ENCODE measurements at regions not wholly inside any gene's neighbourhood (a gene's known extent, or its start where the extent isn't known, plus 50 kb on each side); places are given as distances from the start of the nearest gene placed in this dataset.

DNA sequence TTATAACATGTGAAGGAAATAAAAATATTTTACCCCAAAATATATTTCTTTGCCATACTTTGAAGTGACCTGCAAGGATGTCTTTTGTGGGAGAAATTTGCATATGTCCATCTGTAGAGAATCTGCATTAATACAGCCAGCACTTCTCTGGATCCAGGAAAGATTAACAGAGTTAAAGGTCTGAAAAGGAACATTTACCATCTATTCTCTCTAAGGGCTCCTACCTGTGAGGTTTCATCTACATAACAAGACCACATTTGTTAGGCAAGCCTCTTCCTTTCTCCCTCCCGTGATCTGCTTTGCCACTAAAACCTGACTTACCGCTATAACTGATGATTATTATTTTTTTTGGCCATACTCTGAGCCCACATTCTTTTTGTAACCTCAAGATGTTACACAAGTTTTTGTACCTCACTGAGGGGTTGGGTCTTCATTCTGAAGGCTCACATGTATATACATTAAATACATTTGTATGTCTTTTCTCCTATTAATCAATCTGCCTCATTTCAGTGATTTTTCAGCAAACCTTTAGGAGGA, 129.4 kb downstream of the AKR1D1 start:
- H4K91ac ChIP-seq (ENCODE audit: insufficient read depth, low read depth, low read length): no peak overlapping the region
- H2BK120ac ChIP-seq (ENCODE audit: low read depth, low read length): no peak overlapping the region
- ChIA-PET CTCF (no interaction called here), POLR2A (ENCODE audit: unreplicated experiment) (no interaction called here)
- H3K23ac ChIP-seq (ENCODE audit: low read depth, low read length): no peak overlapping the region
- intact Hi-C loops (cut with micrococcal nuclease): no loop called here
- H3K9me3 ChIP-seq (ENCODE audit: control insufficient read depth, insufficient read depth, low read length): peaks cover 4% of the 10 kb centered on the region
- H3K4ac ChIP-seq (ENCODE audit: low read depth, low read length): no peak overlapping the region
- H3K4me1 ChIP-seq (ENCODE audit: control insufficient read depth, insufficient read depth, low read length): no peaks in the 10 kb centered on the region
- H3K4me3 ChIP-seq (ENCODE audit: insufficient read depth, low read depth, low read length): no peak overlapping the region
- H2BK5ac ChIP-seq (ENCODE audit: low read depth, low read length, poor library complexity, severe bottlenecking): no peak overlapping the region
- H2AK9ac ChIP-seq (replicated peaks; ENCODE audit: low read depth, low read length, poor library complexity): no peak overlapping the region
- no peak overlapping the region for H4K8ac ChIP-seq (ENCODE audit: low read depth in 2 of 2, low read length in 2 of 2)
- no peak overlapping the region for H3K4me2 ChIP-seq (ENCODE audit: low read depth, low read length)
- WGBS, 2 experiments (ENCODE audit: extremely low coverage in 2 of 2, insufficient read length in 1 of 2): no CpG with 5 or more reads among the region's 2 CpGs
- ATAC-seq (ENCODE audit: low read depth) (no peak), DNase-seq (no peak)
- no peaks in the 10 kb centered on the region for H3K9me1 ChIP-seq (ENCODE audit: insufficient read depth, low read length)
- no peak overlapping the region for H3K9ac ChIP-seq (ENCODE audit: low read depth, low read length)
- no peak overlapping the region for H3K56ac ChIP-seq (ENCODE audit: extremely low read depth, insufficient read depth, low read length)
- no peaks in the 10 kb centered on the region for H4K20me1 ChIP-seq (ENCODE audit: insufficient read depth, low read length)
- no peak overlapping the region for H3K14ac ChIP-seq (replicated peaks; ENCODE audit: low read depth, low read length)
- no peak overlapping the region for H2BK15ac ChIP-seq (ENCODE audit: low read depth, low read length)
- in situ Hi-C loops (cut with MboI; ENCODE audit: low sequenced_read_pairs): no loop called here
- TF ChIP-seq NFE2L2 (IDR thresholded peaks at IDR 0.05; ENCODE audit: low read depth, low read length) (no peak), MXI1 (IDR thresholded peaks at IDR 0.05; ENCODE audit: borderline replicate concordance, low read depth, low read length) (no peak), BHLHE40 (IDR thresholded peaks at IDR 0.05; ENCODE audit: low read depth, low read length) (no peak), CHD1 (IDR thresholded peaks at IDR 0.05; ENCODE audit: low read depth, low read length) (no peak), MAZ (IDR thresholded peaks at IDR 0.05; ENCODE audit: borderline replicate concordance, low read depth, low read length) (no peak), CEBPB (IDR thresholded peaks at IDR 0.05; ENCODE audit: low read depth, low read length) (no peak), FOS (IDR thresholded peaks at IDR 0.05; ENCODE audit: low read depth, low read length) (no peak), SMC3 (IDR thresholded peaks at IDR 0.05; ENCODE audit: low read depth, low read length) (no peak), MAFK (IDR thresholded peaks at IDR 0.05; ENCODE audit: low read depth, low read length) (no peak), RCOR1 (IDR thresholded peaks at IDR 0.05; ENCODE audit: insufficient replicate concordance, low read length) (no peak)
- TF ChIP-seq, protein P1, sequence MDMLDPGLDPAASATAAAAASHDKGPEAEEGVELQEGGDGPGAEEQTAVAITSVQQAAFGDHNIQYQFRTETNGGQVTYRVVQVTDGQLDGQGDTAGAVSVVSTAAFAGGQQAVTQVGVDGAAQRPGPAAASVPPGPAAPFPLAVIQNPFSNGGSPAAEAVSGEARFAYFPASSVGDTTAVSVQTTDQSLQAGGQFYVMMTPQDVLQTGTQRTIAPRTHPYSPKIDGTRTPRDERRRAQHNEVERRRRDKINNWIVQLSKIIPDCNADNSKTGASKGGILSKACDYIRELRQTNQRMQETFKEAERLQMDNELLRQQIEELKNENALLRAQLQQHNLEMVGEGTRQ (IDR thresholded peaks at IDR 0.05; ENCODE audit: low read depth, low read length): no peak
- TF ChIP-seq, protein P2, sequence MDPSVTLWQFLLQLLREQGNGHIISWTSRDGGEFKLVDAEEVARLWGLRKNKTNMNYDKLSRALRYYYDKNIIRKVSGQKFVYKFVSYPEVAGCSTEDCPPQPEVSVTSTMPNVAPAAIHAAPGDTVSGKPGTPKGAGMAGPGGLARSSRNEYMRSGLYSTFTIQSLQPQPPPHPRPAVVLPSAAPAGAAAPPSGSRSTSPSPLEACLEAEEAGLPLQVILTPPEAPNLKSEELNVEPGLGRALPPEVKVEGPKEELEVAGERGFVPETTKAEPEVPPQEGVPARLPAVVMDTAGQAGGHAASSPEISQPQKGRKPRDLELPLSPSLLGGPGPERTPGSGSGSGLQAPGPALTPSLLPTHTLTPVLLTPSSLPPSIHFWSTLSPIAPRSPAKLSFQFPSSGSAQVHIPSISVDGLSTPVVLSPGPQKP (IDR thresholded peaks at IDR 0.05; ENCODE audit: borderline replicate concordance, low read depth, low read length): no peak
- TF ChIP-seq, protein P3, sequence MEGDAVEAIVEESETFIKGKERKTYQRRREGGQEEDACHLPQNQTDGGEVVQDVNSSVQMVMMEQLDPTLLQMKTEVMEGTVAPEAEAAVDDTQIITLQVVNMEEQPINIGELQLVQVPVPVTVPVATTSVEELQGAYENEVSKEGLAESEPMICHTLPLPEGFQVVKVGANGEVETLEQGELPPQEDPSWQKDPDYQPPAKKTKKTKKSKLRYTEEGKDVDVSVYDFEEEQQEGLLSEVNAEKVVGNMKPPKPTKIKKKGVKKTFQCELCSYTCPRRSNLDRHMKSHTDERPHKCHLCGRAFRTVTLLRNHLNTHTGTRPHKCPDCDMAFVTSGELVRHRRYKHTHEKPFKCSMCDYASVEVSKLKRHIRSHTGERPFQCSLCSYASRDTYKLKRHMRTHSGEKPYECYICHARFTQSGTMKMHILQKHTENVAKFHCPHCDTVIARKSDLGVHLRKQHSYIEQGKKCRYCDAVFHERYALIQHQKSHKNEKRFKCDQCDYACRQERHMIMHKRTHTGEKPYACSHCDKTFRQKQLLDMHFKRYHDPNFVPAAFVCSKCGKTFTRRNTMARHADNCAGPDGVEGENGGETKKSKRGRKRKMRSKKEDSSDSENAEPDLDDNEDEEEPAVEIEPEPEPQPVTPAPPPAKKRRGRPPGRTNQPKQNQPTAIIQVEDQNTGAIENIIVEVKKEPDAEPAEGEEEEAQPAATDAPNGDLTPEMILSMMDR (conservative IDR thresholded peaks at IDR 0.05; ENCODE audit: low read depth, low read length): no peak
- H3K18ac ChIP-seq (ENCODE audit: low read depth, low read length): no peak overlapping the region
- H2AFZ ChIP-seq (replicated peaks; ENCODE audit: low read length, poor library complexity): no peak overlapping the region
- H4K5ac ChIP-seq (ENCODE audit: low read depth, low read length): no peak overlapping the region
- no peaks in the 10 kb centered on the region for H3K36me3 ChIP-seq (ENCODE audit: control insufficient read depth, insufficient read depth, low read length)
- dilution Hi-C loops (cut with HindIII; ENCODE audit: low sequenced_read_pairs, unreplicated experiment): no loop called here
- H3K27me3 ChIP-seq (ENCODE audit: control insufficient read depth, insufficient read depth, low read length): no peaks in the 10 kb centered on the region
- BruUV-seq (replicated peaks): no TSS peak
- H2AK5ac ChIP-seq (ENCODE audit: low read depth, low read length): no peak overlapping the region
- H3K27ac ChIP-seq (ENCODE audit: insufficient read depth, low read length): no peak overlapping the region
- no peaks in the 10 kb centered on the region for H3K79me1 ChIP-seq (ENCODE audit: low read depth in 1 of 2, low read length in 2 of 2)
- no peak overlapping the region for H2BK20ac ChIP-seq (ENCODE audit: low read depth, low read length)

Data from IMR-90 (cell line).